GM19372 (cell line): ENCODE measurements at regions not wholly inside any gene's neighbourhood (a gene's known extent, or its start where the extent isn't known, plus 50 kb on each side); places are given as distances from the start of the nearest gene placed in this dataset.
"Not testable (repeated sequence)": the region's sequence is repeated elsewhere in the genome, so short reads cannot be mapped to it uniquely, and the experiment has no call there.

Experiments used
- ATAC-seq: cut with Tn5 transposase; IDR thresholded peaks from one replicate; pipeline ENCODE4 v1.9.1; 2021; ENCODE audit warnings: mild to moderate bottlenecking, low read depth, moderate library complexity; ENCODE audit not compliant: unreplicated experiment

DNA sequence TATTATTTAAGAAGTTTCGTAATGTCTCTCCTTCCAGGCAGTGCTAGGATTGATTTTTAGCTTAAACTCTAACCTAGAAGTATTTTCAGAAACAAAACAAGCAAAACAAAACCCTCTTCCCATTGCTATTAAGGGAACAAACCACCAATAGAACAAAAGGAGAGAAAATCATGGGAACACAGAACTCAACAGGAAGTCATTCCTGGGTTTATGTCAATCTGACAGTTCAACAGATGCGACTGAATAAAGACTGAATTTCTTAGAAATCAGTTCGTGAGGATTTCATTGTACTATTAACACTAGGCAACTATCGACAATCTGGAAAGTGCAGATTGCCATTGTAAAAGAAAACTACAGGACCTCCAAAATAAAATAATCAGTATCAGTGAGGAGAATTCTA is 229.1 kb upstream of the SMIM31 start:
- ATAC-seq: no peak

DNA sequence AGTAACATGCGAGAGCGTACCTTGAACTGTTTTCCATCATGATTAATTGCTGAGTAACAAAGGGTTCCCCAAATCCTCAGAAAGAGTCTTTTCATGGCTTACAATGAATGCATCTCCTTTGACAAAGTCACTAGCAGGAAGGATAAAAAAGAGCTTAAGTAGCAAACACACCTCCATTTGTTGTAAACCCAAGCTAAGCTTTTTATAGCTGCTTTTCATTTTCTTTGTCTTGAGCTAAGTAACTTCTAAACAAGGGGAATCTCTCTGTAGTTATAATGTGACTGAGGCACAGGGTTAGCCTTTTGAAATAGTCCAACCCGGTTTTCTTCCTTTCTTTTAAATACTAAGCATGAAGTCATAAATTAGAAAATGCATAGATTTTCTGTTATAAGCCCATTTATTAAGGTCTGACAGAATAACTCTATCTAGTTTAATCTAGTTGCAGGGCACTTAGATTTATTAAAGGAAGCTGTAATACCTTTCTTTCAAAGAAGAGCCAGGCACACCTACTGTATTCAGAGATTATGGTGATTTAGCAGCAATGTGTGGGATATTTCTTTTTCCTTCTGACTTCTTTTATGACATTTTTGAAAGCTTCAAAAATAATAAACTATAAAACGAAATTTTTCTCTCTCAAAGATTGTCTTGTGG is 226.9 kb upstream of the SMIM31 start:
- no peak for ATAC-seq

- ATAC-seq: no peak
These were observed 224.9 kb upstream of the SMIM31 start for GRCh38 chr4:164529058-164529457.

- no peak for ATAC-seq
These were observed 224.4 kb upstream of the SMIM31 start for GRCh38 chr4:164529486-164529885.

DNA sequence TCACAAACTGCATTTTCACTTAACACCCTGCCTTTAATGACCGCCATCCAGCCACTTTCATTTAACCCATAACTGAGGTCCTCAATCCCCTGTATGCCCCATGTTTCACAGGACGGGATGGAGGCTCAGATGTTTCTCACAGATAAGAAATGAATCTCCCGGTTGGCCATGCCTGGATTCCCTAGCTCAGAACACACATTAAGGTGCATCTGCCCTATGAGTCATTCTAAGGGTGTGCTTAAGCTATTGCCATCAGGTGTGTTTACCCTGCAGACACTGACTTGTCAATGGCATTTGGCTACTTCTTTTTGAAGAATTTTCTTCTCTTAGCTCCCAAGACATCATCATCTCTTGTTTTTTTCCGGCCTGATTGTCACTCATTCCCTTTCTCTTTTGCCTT is 222.6 kb upstream of the SMIM31 start:
- ATAC-seq: no peak

DNA sequence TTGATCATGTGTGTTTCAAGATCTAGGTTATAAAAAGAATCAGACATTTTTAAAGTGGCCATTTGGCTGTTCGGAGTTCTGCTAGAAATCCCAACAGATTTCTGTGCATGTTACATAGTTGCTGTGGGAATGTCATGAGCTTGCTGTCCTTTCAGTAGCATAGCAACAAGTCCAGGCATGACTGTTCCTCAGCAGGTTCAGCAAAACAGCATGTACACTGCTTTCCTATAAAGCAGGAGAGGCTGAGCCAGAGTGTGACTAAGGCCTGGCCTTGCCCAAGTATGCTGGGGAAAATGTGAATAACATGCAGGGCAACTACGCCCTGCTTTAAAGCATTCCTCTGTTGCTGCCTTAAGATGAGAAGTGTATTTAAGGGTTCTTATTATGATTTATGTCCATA is 217.1 kb upstream of the SMIM31 start:
- no peak for ATAC-seq

DNA sequence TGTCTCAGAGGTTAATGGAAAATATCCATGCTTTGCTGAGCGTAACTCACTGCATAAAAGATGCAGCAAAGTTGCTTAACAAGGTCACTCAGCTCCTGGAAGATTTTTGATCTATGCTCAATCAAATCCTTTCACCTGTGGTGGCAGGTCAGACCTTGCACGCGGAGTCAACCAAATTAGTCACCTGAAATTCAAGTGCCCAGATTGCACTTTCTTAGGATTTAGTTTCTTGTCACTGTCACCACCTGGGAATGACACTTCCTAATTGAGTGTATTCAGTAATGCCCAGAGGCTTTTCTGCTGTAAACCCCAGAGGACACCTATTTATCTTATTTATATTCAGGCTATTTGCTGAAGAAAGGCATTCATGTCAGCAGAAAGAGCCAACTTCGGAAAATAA is 215.8 kb upstream of the SMIM31 start:
- ATAC-seq: no peak

GRCh38 chr4:164540987-164541386 is 212.9 kb upstream of the SMIM31 start:
- ATAC-seq: no peak

GRCh38 chr4:164542431-164542830 is 211.5 kb upstream of the SMIM31 start:
- no peak for ATAC-seq

- no peak for ATAC-seq
These were observed 202.8 kb upstream of the SMIM31 start for GRCh38 chr4:164550989-164551712.

DNA sequence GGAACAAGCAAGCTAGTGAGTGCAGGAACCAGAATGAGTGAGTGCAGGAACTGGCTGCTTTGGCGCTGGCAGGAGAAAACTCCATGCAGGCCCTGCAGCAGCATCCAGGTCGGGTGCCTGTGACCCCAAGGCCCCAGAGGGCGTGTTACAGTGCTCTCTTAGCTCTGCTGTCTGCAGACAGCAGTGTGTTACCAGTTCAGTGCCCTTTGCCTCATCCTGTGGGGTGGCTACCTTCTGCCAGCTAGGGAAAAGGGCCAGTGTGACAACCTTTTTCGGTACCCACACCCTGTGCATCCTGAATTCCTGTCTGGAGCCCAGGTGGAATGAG is 202.3 kb upstream of the SMIM31 start:
- ATAC-seq: no peak

DNA sequence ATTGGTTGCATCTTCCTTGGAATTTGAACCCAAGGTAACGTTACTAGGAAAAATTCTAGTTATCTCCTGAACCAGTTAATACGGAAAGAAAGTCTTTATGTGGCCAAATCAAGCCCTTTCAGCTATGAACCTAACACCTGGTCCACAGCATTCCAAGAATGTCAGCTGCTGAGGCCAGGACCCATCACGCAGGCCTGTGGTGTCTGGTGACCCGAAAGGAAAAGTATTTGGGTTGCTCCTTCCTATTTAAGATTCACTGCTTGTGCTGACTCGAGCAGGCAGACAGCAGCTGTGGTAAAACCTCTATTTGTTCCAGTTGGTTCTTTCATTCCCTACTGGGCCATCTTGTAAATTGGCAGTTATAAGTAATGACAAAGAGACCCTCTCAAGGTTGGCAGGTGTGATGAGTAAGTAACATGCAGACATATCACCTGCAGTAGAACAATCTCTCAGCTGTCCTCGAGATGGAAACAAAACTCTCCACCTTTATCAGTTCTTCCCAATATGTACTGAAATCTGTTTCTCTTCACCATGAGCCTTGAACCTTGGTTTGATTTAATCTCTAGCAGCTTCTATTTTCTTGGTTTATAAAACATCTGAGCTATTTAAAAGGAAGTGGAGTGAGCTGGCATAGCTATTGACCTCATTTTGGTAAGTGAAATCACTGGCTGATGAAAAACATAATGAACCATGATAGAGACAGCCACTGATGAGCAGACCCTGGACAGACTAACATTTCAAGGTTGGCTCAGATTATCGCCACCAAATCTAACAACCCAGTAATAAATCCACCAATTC is 182.1 kb upstream of the SMIM31 start:
- ATAC-seq: no peak

- no peak for ATAC-seq
These were observed 181.1 kb upstream of the SMIM31 start for GRCh38 chr4:164572877-164573279.

DNA sequence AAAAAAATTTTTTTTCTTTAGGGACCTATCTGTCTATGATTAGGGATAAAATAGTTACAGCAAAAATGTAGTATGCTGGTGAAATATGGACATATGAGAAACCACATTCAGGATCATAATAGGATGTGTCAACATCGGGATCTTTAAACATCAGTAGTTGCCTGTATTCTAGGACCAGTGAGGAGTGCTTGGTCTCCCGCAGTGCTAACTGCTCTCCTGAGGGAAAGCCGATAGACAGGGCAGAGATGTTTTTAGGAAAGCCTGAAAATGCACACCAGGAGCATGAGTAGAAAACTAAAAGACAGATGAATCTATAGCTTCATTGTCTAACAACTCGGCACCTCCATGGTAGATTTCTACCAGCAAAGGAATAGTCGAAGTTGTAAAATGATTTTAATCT is 178.1 kb upstream of the SMIM31 start:
- ATAC-seq: no peak

DNA sequence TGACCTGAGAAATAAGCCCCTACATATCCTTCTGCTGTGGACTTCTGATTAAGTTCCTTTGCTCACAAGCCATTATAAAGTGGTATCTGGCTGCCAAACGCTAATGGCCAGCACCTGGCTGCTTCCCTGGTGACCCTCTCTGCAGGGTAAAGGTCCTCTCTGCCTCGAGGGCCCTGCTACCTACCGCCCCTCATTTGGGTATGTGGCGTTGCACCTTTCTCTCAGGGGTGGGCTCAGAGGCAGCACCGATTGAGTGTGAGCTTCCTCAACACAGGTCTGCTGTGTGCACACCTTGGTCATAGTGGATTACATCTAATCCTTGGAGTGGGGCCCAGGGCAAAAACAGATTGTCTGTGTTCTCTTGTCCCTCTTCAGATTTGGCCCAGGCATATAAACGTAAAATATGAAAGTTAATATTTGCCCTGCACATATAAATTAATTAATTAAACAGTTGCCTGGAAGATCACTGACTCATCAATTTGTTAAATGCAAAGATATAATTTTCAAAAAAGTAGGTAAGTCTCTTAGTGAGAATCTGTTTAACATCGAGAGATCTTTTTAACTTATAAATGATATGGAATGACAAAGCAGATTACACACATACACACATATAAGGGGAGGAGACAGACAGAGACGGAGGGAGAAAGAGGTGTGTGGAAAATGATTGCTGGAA is 174.5 kb upstream of the SMIM31 start:
- ATAC-seq: no peak

DNA sequence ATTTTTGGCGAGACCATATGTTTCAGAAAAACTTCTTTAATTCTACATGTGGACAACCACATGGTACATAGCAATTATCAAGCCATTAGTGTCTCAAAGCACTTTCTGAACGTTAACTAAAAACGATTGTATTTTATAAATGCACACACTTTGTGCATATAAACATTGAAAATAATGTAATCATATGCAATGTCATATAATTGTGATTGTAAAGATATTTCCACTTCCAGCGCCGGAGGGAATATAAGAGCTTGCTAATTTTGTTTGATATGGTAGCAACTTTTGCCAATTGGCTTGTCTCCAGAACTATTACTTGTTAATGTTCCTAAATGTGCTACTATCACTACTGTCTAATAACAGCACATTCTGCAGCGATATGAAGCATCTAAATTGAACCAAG is 162.3 kb upstream of the SMIM31 start:
- ATAC-seq: no peak

DNA sequence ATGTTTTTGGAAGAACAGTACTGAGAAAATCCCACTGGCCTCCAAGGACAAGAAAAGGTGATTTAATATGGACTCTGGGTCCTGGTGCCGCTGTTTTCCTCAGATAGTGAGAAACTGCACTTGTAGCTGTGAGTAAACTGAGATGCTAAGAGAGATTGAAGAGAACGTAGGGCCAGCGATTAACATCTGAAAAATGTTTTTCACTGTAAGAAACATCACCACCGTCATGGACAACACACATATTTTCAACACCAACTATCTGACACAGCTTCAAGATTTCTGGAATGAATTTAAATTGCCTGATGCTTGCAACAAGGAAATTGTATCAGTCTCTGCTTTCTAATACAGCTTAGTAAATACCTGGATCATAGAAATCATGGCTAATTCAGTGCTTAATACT is 158.2 kb upstream of the SMIM31 start:
- ATAC-seq: no peak

DNA sequence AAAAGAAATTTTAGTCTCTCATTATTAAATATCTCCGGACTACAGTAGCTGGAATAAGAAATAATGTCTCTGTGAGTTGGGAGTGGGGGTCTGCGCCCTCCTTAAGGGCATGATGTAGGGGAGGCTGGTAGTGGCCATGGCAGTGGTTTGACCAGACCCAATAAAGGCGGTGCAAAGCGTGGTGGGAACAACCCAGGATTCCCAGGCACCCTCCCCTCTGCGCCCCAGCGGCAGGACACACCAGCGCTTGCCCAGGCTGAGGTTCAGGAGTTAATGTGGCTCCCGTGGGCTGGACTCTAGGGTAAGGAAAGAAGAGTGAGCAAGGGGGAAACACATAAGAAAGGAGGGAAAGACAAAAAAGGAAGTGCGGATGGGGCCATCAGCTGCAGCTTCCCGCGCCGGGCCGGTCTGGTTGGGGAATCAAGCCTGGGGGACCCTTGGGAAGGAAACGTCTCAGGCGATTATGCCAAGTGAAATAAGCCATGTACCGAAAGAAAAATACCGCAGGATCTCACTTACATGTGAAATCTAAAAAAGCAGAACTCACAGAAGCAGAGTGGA is 157.5 kb upstream of the SMIM31 start:
- no peak for ATAC-seq

DNA sequence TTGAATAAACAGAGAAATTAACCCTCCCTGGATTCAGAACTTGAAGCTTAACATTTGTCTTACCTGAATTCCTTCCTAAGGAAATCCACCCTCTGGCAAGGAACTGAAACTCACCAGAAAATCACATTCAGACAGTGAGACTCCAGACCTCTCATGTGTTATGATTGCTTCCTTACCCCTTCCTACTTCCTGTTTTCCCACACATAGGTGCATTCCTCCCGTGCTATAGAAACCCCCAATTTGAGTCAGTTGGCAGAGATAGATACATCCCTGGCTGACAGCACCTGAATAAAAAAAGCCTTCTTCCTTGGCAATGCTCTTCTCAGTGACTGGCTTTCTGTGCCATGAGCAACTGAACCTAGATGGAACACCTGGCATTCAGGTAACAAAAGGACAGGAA is 157.0 kb upstream of the SMIM31 start:
- ATAC-seq: no peak

DNA sequence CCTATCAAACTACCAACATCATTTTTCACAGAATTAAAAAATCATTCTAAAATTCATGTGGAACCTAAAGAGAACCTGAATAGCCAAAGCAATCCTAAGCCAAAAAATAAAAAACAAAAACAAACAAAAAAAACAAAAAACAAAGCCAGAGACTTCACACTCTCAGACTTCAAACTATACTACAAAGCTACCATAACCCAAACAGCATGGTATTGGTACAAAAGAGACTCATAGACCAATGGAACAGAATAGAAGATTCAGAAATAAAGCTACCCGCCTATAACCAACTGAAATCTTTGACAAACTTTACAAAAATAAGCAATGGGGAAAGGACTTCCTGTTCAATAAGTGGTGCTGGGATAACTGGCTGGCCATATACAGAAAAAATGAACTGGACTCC is 152.3 kb upstream of the SMIM31 start:
- no peak for ATAC-seq

DNA sequence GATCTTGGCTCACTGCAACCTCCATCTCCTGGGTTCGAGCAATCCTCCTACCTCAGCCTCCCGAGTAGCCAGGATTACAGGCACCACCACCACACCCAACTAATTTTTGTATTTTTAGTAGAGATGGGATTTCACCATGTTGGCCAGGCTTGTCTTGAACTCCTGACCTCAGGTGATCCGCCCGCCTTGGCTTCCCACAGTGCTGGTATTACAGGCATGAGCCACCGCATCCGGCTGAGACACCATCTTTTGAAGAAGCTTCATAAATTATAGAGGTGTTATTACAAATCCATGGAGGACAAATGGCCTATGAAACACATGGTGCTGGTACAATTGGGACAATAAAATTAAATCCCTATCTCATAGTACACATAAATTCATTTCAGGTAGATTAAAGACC is 148.1 kb upstream of the SMIM31 start:
- ATAC-seq: not testable (repeated sequence)
